IMR-90 (cell line): ENCODE measurements at regions not wholly inside any gene's neighbourhood (a gene's known extent, or its start where the extent isn't known, plus 50 kb on each side); places are given as distances from the start of the nearest gene placed in this dataset.
A peak's percentile ranks its signal among the peaks of the same experiment; 100 is the strongest.

Experiments used
- ATAC-seq: fragments of 200-7000 bp; cut with Tn5 transposase; 2 replicates; pipeline ENCODE4 v1.9.1; 2020; ENCODE audit warnings: low read depth, mild to moderate bottlenecking, moderate library complexity
- BruUV-seq: library from RNA; stranded (reverse); fragments of 400-500 nt; replicated peaks from 2 replicates; lab custom pipeline; 2021; lab: Mats Ljungman, UMichigan
- CTCF ChIA-PET: fragments of 300-600 bp; formaldehyde crosslinking; extraction: SDS; loops from one replicate; lab custom pipeline; 2021; ENCODE audit warnings: antibody characterized with exemption; lab: Yijun Ruan, JAX
- POLR2A ChIA-PET: fragments of 300-600 bp; sonication (Branson Sonifier 250); formaldehyde crosslinking; loops from one replicate; lab custom pipeline; 2022; ENCODE audit warnings: antibody characterized with exemption; ENCODE audit not compliant: unreplicated experiment; lab: Charles Lee
- DNase-seq: peaks from one replicate; pipeline ENCODE4 v3.0.0; 2013
- H2AFZ ChIP-seq: replicated peaks from 2 replicates; pipeline ENCODE3; 2013; ENCODE audit warnings: low read length, mild to moderate bottlenecking; ENCODE audit not compliant: poor library complexity
- H2AK5ac ChIP-seq: 2 replicates; pipeline ENCODE4 v1.6.1; 2013; ENCODE audit warnings: low read depth, low read length, inconsistent platforms
- H2AK9ac ChIP-seq: replicated peaks from 2 replicates; pipeline ENCODE3; 2013; ENCODE audit warnings: mild to moderate bottlenecking, low read depth, low read length, moderate library complexity; ENCODE audit not compliant: poor library complexity
- H2BK120ac ChIP-seq: 2 replicates; pipeline ENCODE4 v1.6.1; 2013; ENCODE audit warnings: low read depth, low read length, inconsistent platforms
- H2BK15ac ChIP-seq: 3 replicates; pipeline ENCODE4 v1.6.1; 2013; ENCODE audit warnings: low read depth, low read length, inconsistent platforms
- H2BK20ac ChIP-seq: 2 replicates; pipeline ENCODE4 v1.6.1; 2013; ENCODE audit warnings: low read depth, mild to moderate bottlenecking, inconsistent platforms, low read length, moderate library complexity
- H2BK5ac ChIP-seq: 2 replicates; pipeline ENCODE4 v1.6.1; 2013; ENCODE audit warnings: mild to moderate bottlenecking, low read depth, low read length, inconsistent platforms; ENCODE audit not compliant: poor library complexity, severe bottlenecking
- H3K14ac ChIP-seq: replicated peaks from 2 replicates; pipeline ENCODE4 v1.6.1; 2013; ENCODE audit warnings: low read depth, low read length, inconsistent platforms
- H3K18ac ChIP-seq: 2 replicates; pipeline ENCODE4 v1.6.1; 2013; ENCODE audit warnings: low read depth, low read length, control low read depth
- H3K23ac ChIP-seq: 2 replicates; pipeline ENCODE4 v1.6.1; 2013; ENCODE audit warnings: low read depth, low read length, inconsistent platforms
- H3K27ac ChIP-seq: 2 replicates; pipeline ENCODE4 v1.5.1; 2013; ENCODE audit warnings: mild to moderate bottlenecking, control low read depth, low read length; ENCODE audit not compliant: insufficient read depth
- H3K27me3 ChIP-seq: 2 replicates; pipeline ENCODE4 v1.6.1; 2013; ENCODE audit warnings: low read length; ENCODE audit not compliant: control insufficient read depth, insufficient read depth
- H3K36me3 ChIP-seq: 2 replicates; pipeline ENCODE4 v1.6.1; 2013; ENCODE audit warnings: low read length, mixed read lengths; ENCODE audit not compliant: control insufficient read depth, insufficient read depth
- H3K4ac ChIP-seq: 2 replicates; pipeline ENCODE4 v1.6.1; 2013; ENCODE audit warnings: low read depth, low read length, inconsistent platforms
- H3K4me1 ChIP-seq: 2 replicates; pipeline ENCODE4 v1.6.1; 2013; ENCODE audit warnings: low read length, mixed read lengths; ENCODE audit not compliant: control insufficient read depth, insufficient read depth
- H3K4me2 ChIP-seq: 2 replicates; pipeline ENCODE4 v1.6.1; 2013; ENCODE audit warnings: low read depth, mild to moderate bottlenecking, control low read depth, low read length, moderate library complexity
- H3K4me3 ChIP-seq: 2 replicates; pipeline ENCODE4 v1.5.1; 2013; ENCODE audit warnings: low read depth, mild to moderate bottlenecking, control low read depth, low read length, moderate library complexity; ENCODE audit not compliant: insufficient read depth
- H3K56ac ChIP-seq: 2 replicates; pipeline ENCODE4 v1.6.1; 2013; ENCODE audit warnings: low read length, inconsistent platforms; ENCODE audit not compliant: insufficient read depth; ENCODE audit errors: extremely low read depth
- H3K79me1 ChIP-seq, 2 experiments: 2 replicates each; pipeline ENCODE4 v1.6.1; 2013; ENCODE audit warnings: low read length in 2 of 2, inconsistent platforms in 1 of 2, low read depth in 1 of 2
- H3K9ac ChIP-seq: 2 replicates; pipeline ENCODE4 v1.6.1; 2013; ENCODE audit warnings: low read depth, low read length, control low read depth
- H3K9me1 ChIP-seq: 2 replicates; pipeline ENCODE4 v1.6.1; 2013; ENCODE audit warnings: low read length, inconsistent platforms; ENCODE audit not compliant: insufficient read depth
- H3K9me3 ChIP-seq: 2 replicates; pipeline ENCODE4 v1.6.1; 2013; ENCODE audit warnings: low read length; ENCODE audit not compliant: control insufficient read depth, insufficient read depth
- H4K20me1 ChIP-seq: 2 replicates; pipeline ENCODE4 v1.6.1; 2013; ENCODE audit warnings: low read length, inconsistent platforms; ENCODE audit not compliant: insufficient read depth
- H4K5ac ChIP-seq: 2 replicates; pipeline ENCODE4 v1.6.1; 2013; ENCODE audit warnings: mild to moderate bottlenecking, low read depth, low read length, control low read depth
- H4K8ac ChIP-seq, 2 experiments: 2 replicates each; pipeline ENCODE4 v1.6.1; 2013; ENCODE audit warnings: low read depth in 2 of 2, low read length in 2 of 2, control low read depth in 1 of 2, inconsistent platforms in 1 of 2
- H4K91ac ChIP-seq: 2 replicates; pipeline ENCODE4 v1.6.1; 2013; ENCODE audit warnings: low read depth, low read length, inconsistent platforms; ENCODE audit not compliant: insufficient read depth
- BHLHE40 ChIP-seq: fragments of 150-350 bp; IDR thresholded peaks from 2 replicates; pipeline ENCODE4 v1.6.1; 2016; ENCODE audit warnings: mild to moderate bottlenecking, low read depth, low read length
- CEBPB ChIP-seq: IDR thresholded peaks from 2 replicates; pipeline ENCODE4 v1.6.1; 2012; ENCODE audit warnings: low read depth, low read length, improper control_type of control experiment
- CHD1 ChIP-seq: IDR thresholded peaks from 2 replicates; pipeline ENCODE4 v1.6.1; 2012; ENCODE audit warnings: low read depth, low read length, improper control_type of control experiment
- CTCF ChIP-seq: conservative IDR thresholded peaks from 2 replicates; pipeline ENCODE4 v1.5.1; 2012; ENCODE audit warnings: mild to moderate bottlenecking, low read depth, low read length, improper control_type of control experiment
- FOS ChIP-seq: fragments of 150-350 bp; IDR thresholded peaks from 2 replicates; pipeline ENCODE4 v1.6.1; 2016; ENCODE audit warnings: low read depth, low read length
- MAFK ChIP-seq: IDR thresholded peaks from 2 replicates; pipeline ENCODE4 v1.6.1; 2012; ENCODE audit warnings: low read depth, low read length, improper control_type of control experiment
- MAZ ChIP-seq: IDR thresholded peaks from 2 replicates; pipeline ENCODE4 v1.6.1; 2012; ENCODE audit warnings: low read depth, mild to moderate bottlenecking, low read length, improper control_type of control experiment, moderate library complexity, borderline replicate concordance
- MXI1 ChIP-seq: IDR thresholded peaks from 2 replicates; pipeline ENCODE4 v1.6.1; 2012; ENCODE audit warnings: low read depth, mild to moderate bottlenecking, low read length, moderate library complexity, borderline replicate concordance
- NFE2L2 ChIP-seq: fragments of 150-350 bp; IDR thresholded peaks from 2 replicates; pipeline ENCODE4 v1.6.1; 2016; ENCODE audit warnings: low read depth, mild to moderate bottlenecking, low read length
- POLR2A ChIP-seq: IDR thresholded peaks from 2 replicates; pipeline ENCODE4 v1.6.1; 2012; ENCODE audit warnings: mild to moderate bottlenecking, low read depth, low read length
- RAD21 ChIP-seq: IDR thresholded peaks from 2 replicates; pipeline ENCODE4 v1.6.1; 2012; ENCODE audit warnings: low read length, improper control_type of control experiment
- RCOR1 ChIP-seq: IDR thresholded peaks from 2 replicates; pipeline ENCODE4 v1.6.1; 2012; ENCODE audit warnings: mild to moderate bottlenecking, low read length, improper control_type of control experiment; ENCODE audit not compliant: insufficient replicate concordance
- RFX5 ChIP-seq: IDR thresholded peaks from 2 replicates; pipeline ENCODE4 v1.8.0; 2012; ENCODE audit warnings: low read depth, mild to moderate bottlenecking, low read length, moderate library complexity
- SMC3 ChIP-seq: fragments of 150-350 bp; IDR thresholded peaks from 2 replicates; pipeline ENCODE4 v1.6.1; 2016; ENCODE audit warnings: low read depth, mild to moderate bottlenecking, antibody characterized with exemption, low read length, moderate library complexity
- WGBS, 2 experiments: methylation state at CpG; one replicate each; pipeline versions ENCODE4 v1.1.5 to v1.1.7; 2013; ENCODE audit warnings: missing lambda C conversion rate in 2 of 2; ENCODE audit not compliant: insufficient read length in 1 of 2; ENCODE audit errors: extremely low coverage in 2 of 2; 5-methylcytosine and 5-hydroxymethylcytosine counted together
- dilution Hi-C: fragments of 300-500 bp; cut with HindIII; formaldehyde crosslinking; loops from one replicate; pipeline ENCODE4 v1.14.3; 2018; ENCODE audit warnings: low sequenced_read_pairs; ENCODE audit not compliant: unreplicated experiment
- in situ Hi-C: fragments of 300-500 bp; cut with MboI; formaldehyde crosslinking; loops from 3 replicates; pipeline ENCODE4 v1.14.3; 2019; ENCODE audit warnings: low sequenced_read_pairs, inconsistent platforms, mixed read lengths
- intact Hi-C: fragments of 100-400 bp; cut with micrococcal nuclease; formaldehyde crosslinking; loops from 2 replicates; pipeline ENCODE4 v1.10.0; 2022
- TF ChIP-seq, protein P1 (sequence below): fragments of 150-350 bp; IDR thresholded peaks from 2 replicates; pipeline ENCODE4 v1.6.1; 2017; ENCODE audit warnings: mild to moderate bottlenecking, antibody characterized with exemption, low read length, low read depth
- TF ChIP-seq, protein P2 (sequence below): fragments of 150-350 bp; IDR thresholded peaks from 2 replicates; pipeline ENCODE4 v1.6.1; 2016; ENCODE audit warnings: low read depth, mild to moderate bottlenecking, low read length, moderate library complexity, borderline replicate concordance

GRCh38 chr2:146323564-146323963, 1521.3 kb upstream of the ACVR2A start:
- H3K36me3 ChIP-seq: no peaks in the 10 kb centered on the region
- H3K23ac ChIP-seq: no peak overlapping the region
- no peak overlapping the region for H2AK5ac ChIP-seq
- H2AK9ac ChIP-seq: no peak overlapping the region
- no peak overlapping the region for H3K4me2 ChIP-seq
- H2BK15ac ChIP-seq: no peak overlapping the region
- H3K9me3 ChIP-seq: no peaks in the 10 kb centered on the region
- ATAC-seq (no peak), DNase-seq (peak; percentile 16)
- dilution Hi-C loops (no loop called here), intact Hi-C loops (loop anchor here (5.0 kb wide), 1 partner anchor 339 kb away; no protein-coding TSS in a partner anchor), in situ Hi-C loops (loop anchor here (25.0 kb wide), 1 partner anchor 1811 kb away; the partner anchor contains the start of gene ZEB2)
- H3K4me3 ChIP-seq: no peak overlapping the region
- H3K9ac ChIP-seq: no peak overlapping the region
- ChIA-PET CTCF (interaction anchor here (0.8 kb wide), 1 partner anchor 571 kb away, joined by 3 read pairs; no protein-coding TSS in a partner anchor), POLR2A (no interaction called here)
- H3K9me1 ChIP-seq: no peaks in the 10 kb centered on the region
- H2BK20ac ChIP-seq: no peak overlapping the region
- no peaks in the 10 kb centered on the region for H3K79me1 ChIP-seq
- TF ChIP-seq RCOR1 (no peak), CEBPB (no peak), MXI1 (no peak), FOS (no peak), CHD1 (no peak), MAZ (no peak), MAFK (no peak), RAD21 (no peak), POLR2A (no peak), NFE2L2 (no peak), RFX5 (no peak), SMC3 (no peak), BHLHE40 (no peak), CTCF (no peak)
- TF ChIP-seq, protein P1, sequence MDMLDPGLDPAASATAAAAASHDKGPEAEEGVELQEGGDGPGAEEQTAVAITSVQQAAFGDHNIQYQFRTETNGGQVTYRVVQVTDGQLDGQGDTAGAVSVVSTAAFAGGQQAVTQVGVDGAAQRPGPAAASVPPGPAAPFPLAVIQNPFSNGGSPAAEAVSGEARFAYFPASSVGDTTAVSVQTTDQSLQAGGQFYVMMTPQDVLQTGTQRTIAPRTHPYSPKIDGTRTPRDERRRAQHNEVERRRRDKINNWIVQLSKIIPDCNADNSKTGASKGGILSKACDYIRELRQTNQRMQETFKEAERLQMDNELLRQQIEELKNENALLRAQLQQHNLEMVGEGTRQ: no peak
- TF ChIP-seq, protein P2, sequence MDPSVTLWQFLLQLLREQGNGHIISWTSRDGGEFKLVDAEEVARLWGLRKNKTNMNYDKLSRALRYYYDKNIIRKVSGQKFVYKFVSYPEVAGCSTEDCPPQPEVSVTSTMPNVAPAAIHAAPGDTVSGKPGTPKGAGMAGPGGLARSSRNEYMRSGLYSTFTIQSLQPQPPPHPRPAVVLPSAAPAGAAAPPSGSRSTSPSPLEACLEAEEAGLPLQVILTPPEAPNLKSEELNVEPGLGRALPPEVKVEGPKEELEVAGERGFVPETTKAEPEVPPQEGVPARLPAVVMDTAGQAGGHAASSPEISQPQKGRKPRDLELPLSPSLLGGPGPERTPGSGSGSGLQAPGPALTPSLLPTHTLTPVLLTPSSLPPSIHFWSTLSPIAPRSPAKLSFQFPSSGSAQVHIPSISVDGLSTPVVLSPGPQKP: no peak
- H3K27ac ChIP-seq: no peak overlapping the region
- H2BK5ac ChIP-seq: no peak overlapping the region
- WGBS, 2 experiments: no CpG with 5 or more reads among the region's 2 CpGs
- no peak overlapping the region for H4K8ac ChIP-seq
- H2BK120ac ChIP-seq: no peak overlapping the region
- H3K18ac ChIP-seq: no peak overlapping the region
- H3K27me3 ChIP-seq: no peaks in the 10 kb centered on the region
- H2AFZ ChIP-seq: no peak overlapping the region
- H3K56ac ChIP-seq: no peak overlapping the region
- H4K20me1 ChIP-seq: no peaks in the 10 kb centered on the region
- peaks cover 4% of the 10 kb centered on the region; the same call in 1 of the 2 replicates for H3K4me1 ChIP-seq
- H3K4ac ChIP-seq: no peak overlapping the region
- H4K5ac ChIP-seq: no peak overlapping the region
- no peak overlapping the region for H3K14ac ChIP-seq
- H4K91ac ChIP-seq: no peak overlapping the region
- BruUV-seq: no TSS peak
